Tibial artery (tissue), 4 donors: ENCODE measurements at regions not wholly inside any gene's neighbourhood (a gene's known extent, or its start where the extent isn't known, plus 50 kb on each side); places are given as distances from the start of the nearest gene placed in this dataset.

ENCODE experiments used
- DNase-seq, 2 donors: peaks; one replicate each; pipeline ENCODE4 v3.0.0-alpha.2; 2019
- H3K27ac ChIP-seq, 2 donors: fragments of 200-600 bp; sonication (generic) in 1 of 2; 1 replicate in 1 of 2; 2 replicates in 1 of 2; pipeline ENCODE4 v1.5.1; 2018 to 2019; ENCODE audit warnings: mild to moderate bottlenecking in 1 of 2
- H3K27me3 ChIP-seq, 2 donors: fragments of 200-600 bp; sonication (generic) in 1 of 2; one replicate each; pipeline versions ENCODE4 v1.5.1 to v1.6.0; 2016 to 2019
- H3K36me3 ChIP-seq, 3 donors: fragments of 200-600 bp; sonication (generic) in 2 of 3; one replicate each; pipeline ENCODE4 v1.5.1; 2016 to 2019; ENCODE audit warnings: mild to moderate bottlenecking in 2 of 3
- H3K4me1 ChIP-seq, 4 donors: fragments of 200-600 bp; sonication (generic) in 2 of 4; 1 replicate in 3 of 4; 2 replicates in 1 of 4; pipeline ENCODE4 v1.5.1; 2016 to 2019
- H3K4me3 ChIP-seq, 2 donors: fragments of 200-600 bp; sonication (generic) in 1 of 2; 1 replicate in 1 of 2; 2 replicates in 1 of 2; pipeline ENCODE4 v1.5.1; 2018 to 2019; ENCODE audit warnings: mild to moderate bottlenecking in 2 of 2
- H3K9me3 ChIP-seq, 3 donors: fragments of 200-600 bp; sonication (generic) in 1 of 3; one replicate each; pipeline ENCODE4 v1.5.1; 2016 to 2019
- CTCF ChIP-seq, 2 experiments: fragments of 200-600 bp in 1 of 2; fragments of 450-650 bp in 1 of 2; IDR thresholded peaks; one replicate each; pipeline ENCODE4 v1.5.1; 2017 to 2019; ENCODE audit warnings: antibody characterized with exemption in 2 of 2, mild to moderate bottlenecking in 1 of 2, moderate library complexity in 1 of 2
- intact Hi-C: fragments of 100-400 bp; cut with DNase I; formaldehyde crosslinking; loops from one replicate; pipeline ENCODE4 v1.15.0; 2023; ENCODE audit warnings: low total_unique reads

DNA sequence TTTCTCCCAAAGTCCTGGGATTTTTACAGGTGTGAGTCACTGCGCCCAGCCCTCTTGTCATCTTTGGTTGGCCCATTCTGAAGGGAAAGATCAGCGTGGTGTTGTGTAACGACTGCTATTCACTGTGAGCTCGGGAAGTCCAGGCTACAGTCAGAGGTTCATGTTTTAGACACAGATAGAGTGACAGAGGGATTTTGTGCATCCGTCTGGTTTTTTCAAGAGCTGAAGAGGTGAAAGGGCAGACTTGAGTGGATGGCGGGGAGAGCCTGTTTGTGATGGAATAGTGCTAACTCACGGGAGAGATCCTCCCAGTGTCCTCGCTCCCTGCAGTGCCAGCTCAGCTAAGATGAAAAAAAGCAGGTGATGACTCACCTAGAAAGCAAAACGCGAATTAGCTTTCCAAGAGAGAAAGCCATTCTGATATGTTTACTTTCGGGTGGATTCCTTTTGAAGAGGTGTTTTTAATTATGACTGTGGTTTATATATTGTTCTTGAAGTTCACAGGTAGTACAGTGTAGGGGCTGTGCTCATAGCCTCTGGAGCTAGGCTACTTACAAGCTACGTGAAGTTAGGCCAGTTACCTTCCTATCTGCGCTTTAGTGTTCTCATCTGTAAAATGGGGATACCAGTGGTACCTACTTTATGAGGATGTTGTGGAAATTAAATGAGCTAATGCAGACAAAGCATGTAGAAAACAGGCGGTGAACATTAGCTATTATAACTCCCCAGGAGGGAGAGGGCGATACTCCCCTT is 67.2 kb downstream of the C11orf91 start:
- no peak overlapping the region for H3K4me3 ChIP-seq
- no peak for TF ChIP-seq CTCF (IDR thresholded peaks at IDR 0.05)
- no peak for DNase-seq
- H3K36me3 ChIP-seq, result no peaks in the 10 kb centered on the region
- H3K9me3 ChIP-seq, result no peaks in the 10 kb centered on the region
- intact Hi-C loops, result no loop called here
- no peak overlapping the region for H3K27ac ChIP-seq
- no peaks in the 10 kb centered on the region for H3K27me3 ChIP-seq
- no peaks in the 10 kb centered on the region for H3K4me1 ChIP-seq

- no peaks in the 10 kb centered on the region for H3K4me1 ChIP-seq
- no peaks in the 10 kb centered on the region for H3K9me3 ChIP-seq
- DNase-seq, result no peak
- H3K36me3 ChIP-seq, result no peaks in the 10 kb centered on the region
- no peak overlapping the region for H3K4me3 ChIP-seq
- intact Hi-C loops, result no loop called here
- TF ChIP-seq CTCF (IDR thresholded peaks at IDR 0.05), result no peak
- H3K27me3 ChIP-seq, result no peaks in the 10 kb centered on the region
- no peak overlapping the region for H3K27ac ChIP-seq
Measured at GRCh38 chr11:33631749-33632091, 68.9 kb downstream of the C11orf91 start.

GRCh38 chr11:33630936-33631748 is 69.5 kb downstream of the C11orf91 start:
- DNase-seq, result no peak
- H3K4me3 ChIP-seq, result no peak overlapping the region
- intact Hi-C loops, result no loop called here
- no peaks in the 10 kb centered on the region for H3K4me1 ChIP-seq
- no peaks in the 10 kb centered on the region for H3K36me3 ChIP-seq
- no peaks in the 10 kb centered on the region for H3K9me3 ChIP-seq
- no peak for TF ChIP-seq CTCF (IDR thresholded peaks at IDR 0.05)
- no peak overlapping the region for H3K27ac ChIP-seq
- no peaks in the 10 kb centered on the region for H3K27me3 ChIP-seq

DNA sequence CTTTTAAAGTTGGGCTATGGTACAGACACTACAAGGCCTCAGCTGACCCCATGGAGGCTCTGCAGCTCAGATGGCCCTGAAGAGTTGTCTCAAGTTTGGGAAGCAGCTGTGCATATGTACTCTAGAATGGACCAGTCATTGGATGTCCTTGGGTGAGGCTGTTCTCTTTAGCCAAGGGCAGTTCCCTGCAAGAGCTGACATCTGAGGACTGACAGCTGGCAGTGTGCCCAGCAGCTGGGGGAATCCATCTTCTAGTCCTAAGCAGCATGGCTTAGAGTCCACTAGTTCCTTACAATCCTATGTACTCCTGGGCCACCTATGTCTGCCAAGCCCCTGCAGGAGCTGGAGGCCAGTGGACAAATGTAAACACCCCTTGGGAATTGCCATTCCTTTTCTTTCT is 76.5 kb downstream of the C11orf91 start:
- Histone ChIP-seq H3K36me3 (no peaks in the 10 kb centered on the region), H3K9me3 (no peaks in the 10 kb centered on the region), H3K4me3 (no peak overlapping the region), H3K27ac (no peak overlapping the region), H3K4me1 (peaks cover 0 to 6% (median 0%) of the 10 kb centered on the region in 4 donors), H3K27me3 (no peaks in the 10 kb centered on the region)
- intact Hi-C loops, result no loop called here
- DNase-seq, result no peak
- no peak for TF ChIP-seq CTCF (IDR thresholded peaks at IDR 0.05)

DNA sequence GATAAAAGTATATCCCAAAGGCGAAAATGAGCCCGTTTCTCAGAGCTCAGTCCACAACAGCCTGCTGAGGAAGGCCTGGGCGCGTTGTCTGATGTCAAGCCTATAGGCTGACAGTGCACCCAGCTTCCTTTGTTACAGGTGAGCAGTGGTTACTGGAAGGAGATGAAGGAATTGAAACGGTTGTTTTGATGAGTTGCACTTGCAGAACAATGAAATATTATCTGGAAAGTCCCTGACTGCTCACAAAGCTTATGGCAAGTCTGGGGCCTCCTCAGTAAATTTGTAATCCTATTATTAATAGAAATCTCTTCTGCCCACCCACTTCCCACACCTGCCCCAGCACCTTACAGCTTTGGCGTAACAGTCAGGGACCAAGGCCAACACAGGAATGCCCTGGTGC is 77.8 kb downstream of the C11orf91 start:
- no peak for TF ChIP-seq CTCF (IDR thresholded peaks at IDR 0.05)
- Histone ChIP-seq H3K4me3 (no peak overlapping the region), H3K36me3 (no peaks in the 10 kb centered on the region), H3K27ac (no peak overlapping the region), H3K27me3 (no peaks in the 10 kb centered on the region), H3K4me1 (peaks cover 0 to 6% (median 0%) of the 10 kb centered on the region in 4 donors), H3K9me3 (no peaks in the 10 kb centered on the region)
- intact Hi-C loops, result no loop called here
- DNase-seq, result no peak
